Heart left ventricle (tissue), 16 donors: ENCODE measurements at regions not wholly inside any gene's neighbourhood (a gene's known extent, or its start where the extent isn't known, plus 50 kb on each side); places are given as distances from the start of the nearest gene placed in this dataset.
A peak's percentile ranks its signal among the peaks of the same experiment; 100 is the strongest.

Experiments used
- ATAC-seq, 4 donors: fragments of 200-7000 bp; cut with Tn5 transposase; one replicate each; pipeline ENCODE4 v1.9.1; 2020 to 2022; ENCODE audit warnings: moderate library complexity in 4 of 4, mild to moderate bottlenecking in 3 of 4, moderate number of reproducible peaks in 1 of 4
- DNase-seq, 5 donors: peaks; one replicate each; pipeline ENCODE4 v3.0.0-alpha.2; 2020
- H3K27ac ChIP-seq, 12 donors: fragments of 200-600 bp; sonication (generic) in 4 of 12; one replicate each; pipeline versions ENCODE4 v1.5.0 to v1.8.0; 2016 to 2022; ENCODE audit warnings: mild to moderate bottlenecking in 2 of 12
- H3K27me3 ChIP-seq, 9 donors: fragments of 200-600 bp; sonication (generic) in 2 of 9; one replicate each; pipeline versions ENCODE4 v1.5.1 to v1.8.0; 2016 to 2022; ENCODE audit warnings: mild to moderate bottlenecking in 3 of 9
- H3K36me3 ChIP-seq, 9 donors: fragments of 200-600 bp; sonication (generic) in 2 of 9; one replicate each; pipeline versions ENCODE4 v1.5.0 to v1.8.0; 2018 to 2022; ENCODE audit warnings: mild to moderate bottlenecking in 2 of 9
- H3K4me1 ChIP-seq, 12 donors: fragments of 200-600 bp; sonication (generic) in 4 of 12; one replicate each; pipeline versions ENCODE4 v1.5.0 to v1.8.0; 2016 to 2022; ENCODE audit warnings: mild to moderate bottlenecking in 3 of 12
- H3K4me3 ChIP-seq, 12 donors: fragments of 200-600 bp; sonication (generic) in 4 of 12; one replicate each; pipeline versions ENCODE4 v1.5.0 to v1.8.0; 2017 to 2022; ENCODE audit warnings: mild to moderate bottlenecking in 9 of 12, moderate library complexity in 4 of 12
- H3K9me3 ChIP-seq, 12 donors: fragments of 200-600 bp; sonication (generic) in 4 of 12; one replicate each; pipeline versions ENCODE4 v1.5.0 to v1.8.0; 2016 to 2022; ENCODE audit warnings: mild to moderate bottlenecking in 1 of 12
- POLR2A ChIP-seq, 2 donors: fragments of 450-650 bp; IDR thresholded peaks; one replicate each; pipeline ENCODE4 v1.6.1; 2017; ENCODE audit warnings: antibody characterized with exemption in 2 of 2, mild to moderate bottlenecking in 2 of 2, moderate library complexity in 2 of 2
- WGBS, 4 donors: extraction: QIAGEN DNeasy Blood & Tissue Kit in 2 of 4; methylation state at CpG; one replicate each; pipeline versions ENCODE4 v1.1.5 to v1.1.7; 2013 to 2018; 5-methylcytosine and 5-hydroxymethylcytosine counted together
- intact Hi-C, 10 donors: fragments of 100-400 bp; cut with DNase I; formaldehyde crosslinking; loops; one replicate each; pipeline versions ENCODE4 v1.11.1 to v1.14.2; 2022
- TF ChIP-seq, protein P1 (sequence below), 12 donors: fragments of 200-600 bp; sonication (generic) in 4 of 12; IDR thresholded peaks; one replicate each; pipeline versions ENCODE4 v1.5.0 to v1.8.0; 2018 to 2022; ENCODE audit warnings: antibody characterized with exemption in 12 of 12, mild to moderate bottlenecking in 5 of 12
- donor health status: ischemic (EF 13 %, LVEDD 7.1; RV severe dilation, severe dysfunction).
- donor health status: healthy with polysubstance abuse.
- donor health status: DM: no; HTN: yes; CAD: no.
- donor health status: DM: no; HTN: no; CAD: no.
- donor health status: ischemic (EF 25% LVEDD 6.9; RV normal size, moderate dysfunction).
- donor health status: ischemic (EF 25% LVEDD 5.7; RV mildly dilated, moderate dysfunction).
- donor health status: healthy.
- donor health status: DM: yes; HTN: yes; CAD: no.
- donor health status: ischemic (EF 35%, LVEDD 5.7; RV mildly dilated, moderate dysfunction).
- donor health status: nonischemic (EF 11% LVEDD 7.7; RV severe dilation, severe dysfunction).
- donor health status: DM: yes; HTN: yes; CAD: no.
- donor health status: PGD.
- donor health status: ischemic (EF 29% LVEDD 5.4; RV normal size, mild dysfunction).
- donor health status: nonischemic (EF 23%, LVEDD 6.1; RV moderate dilation, normal function).

DNA sequence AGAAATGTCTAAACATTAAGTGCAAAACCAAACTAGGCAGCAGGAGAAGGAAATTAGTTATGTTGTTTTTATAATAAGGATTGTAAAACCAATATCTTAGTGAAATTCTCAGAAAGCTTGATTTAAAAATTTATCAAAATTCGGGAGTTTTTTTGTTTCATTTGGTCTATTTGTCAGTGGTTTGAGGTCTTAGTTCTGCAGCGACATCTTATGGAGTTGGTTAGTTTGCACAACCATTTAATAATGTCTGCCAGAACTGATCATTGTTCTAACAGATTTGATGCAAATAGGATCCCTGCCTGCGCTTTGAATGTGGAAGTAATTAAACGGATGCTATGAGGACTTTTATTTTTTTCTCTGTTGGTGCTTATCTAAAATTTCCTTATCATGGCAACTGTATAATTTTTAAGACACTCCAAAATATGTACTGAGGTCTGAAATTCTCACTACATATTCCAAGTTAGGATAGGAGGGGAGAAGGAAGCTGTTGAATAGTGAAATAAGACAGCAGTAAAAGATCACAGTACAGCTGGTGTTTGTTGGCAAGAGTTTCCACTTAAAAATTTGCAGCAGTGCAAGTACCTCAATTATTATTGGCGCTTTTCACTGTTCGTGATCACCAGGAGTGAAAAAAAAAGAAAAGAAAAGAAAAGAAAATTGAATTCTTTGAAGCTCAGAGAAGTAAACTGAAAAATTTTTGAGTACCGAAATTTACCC, 2521.4 kb downstream of the ARAP2 start:
- Histone ChIP-seq H3K4me1 (no peaks in the 10 kb centered on the region), H3K9me3 (no peaks in the 10 kb centered on the region), H3K27me3 (no peaks in the 10 kb centered on the region), H3K27ac (no peak overlapping the region), H3K4me3 (peak overlapping the region in 1 of 12 donors; percentile 22), H3K36me3 (no peaks in the 10 kb centered on the region)
- ATAC-seq (peak in 1 of 4 donors; percentile 58), DNase-seq (no peak)
- WGBS, 4 donors, result 57 to 68% (median 58%) methylated on average over 7 of the region's 7 CpGs
- intact Hi-C loops, result no loop called here
- TF ChIP-seq POLR2A (IDR thresholded peaks at IDR 0.05), result no peak
- TF ChIP-seq, protein P1, sequence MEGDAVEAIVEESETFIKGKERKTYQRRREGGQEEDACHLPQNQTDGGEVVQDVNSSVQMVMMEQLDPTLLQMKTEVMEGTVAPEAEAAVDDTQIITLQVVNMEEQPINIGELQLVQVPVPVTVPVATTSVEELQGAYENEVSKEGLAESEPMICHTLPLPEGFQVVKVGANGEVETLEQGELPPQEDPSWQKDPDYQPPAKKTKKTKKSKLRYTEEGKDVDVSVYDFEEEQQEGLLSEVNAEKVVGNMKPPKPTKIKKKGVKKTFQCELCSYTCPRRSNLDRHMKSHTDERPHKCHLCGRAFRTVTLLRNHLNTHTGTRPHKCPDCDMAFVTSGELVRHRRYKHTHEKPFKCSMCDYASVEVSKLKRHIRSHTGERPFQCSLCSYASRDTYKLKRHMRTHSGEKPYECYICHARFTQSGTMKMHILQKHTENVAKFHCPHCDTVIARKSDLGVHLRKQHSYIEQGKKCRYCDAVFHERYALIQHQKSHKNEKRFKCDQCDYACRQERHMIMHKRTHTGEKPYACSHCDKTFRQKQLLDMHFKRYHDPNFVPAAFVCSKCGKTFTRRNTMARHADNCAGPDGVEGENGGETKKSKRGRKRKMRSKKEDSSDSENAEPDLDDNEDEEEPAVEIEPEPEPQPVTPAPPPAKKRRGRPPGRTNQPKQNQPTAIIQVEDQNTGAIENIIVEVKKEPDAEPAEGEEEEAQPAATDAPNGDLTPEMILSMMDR (IDR thresholded peaks at IDR 0.05), result peak in 3 of 12 donors; percentile 18 to 33 (median 20)

DNA sequence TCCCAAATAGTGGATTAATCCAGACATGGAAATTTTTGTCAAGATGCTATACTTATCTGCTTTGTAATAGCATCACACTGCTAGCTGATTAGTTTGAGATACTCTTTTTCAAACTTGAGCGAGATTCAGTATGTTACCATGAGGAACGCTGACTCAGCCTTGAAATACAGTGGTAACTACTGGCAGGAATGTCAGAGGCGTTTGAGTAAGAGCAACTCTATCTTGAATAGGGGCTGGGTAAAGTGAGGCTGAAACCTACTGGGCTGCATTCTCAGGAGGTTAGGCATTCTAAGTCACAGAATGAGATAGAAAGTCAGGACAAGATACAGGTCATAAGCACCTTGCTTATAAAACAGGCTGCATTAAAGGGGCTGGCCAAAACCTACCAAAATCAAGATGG, 2519.6 kb downstream of the ARAP2 start:
- intact Hi-C loops, result no loop called here
- 57 to 79% (median 73%) methylated on average over 3 of the region's 3 CpGs for WGBS, 4 donors

DNA sequence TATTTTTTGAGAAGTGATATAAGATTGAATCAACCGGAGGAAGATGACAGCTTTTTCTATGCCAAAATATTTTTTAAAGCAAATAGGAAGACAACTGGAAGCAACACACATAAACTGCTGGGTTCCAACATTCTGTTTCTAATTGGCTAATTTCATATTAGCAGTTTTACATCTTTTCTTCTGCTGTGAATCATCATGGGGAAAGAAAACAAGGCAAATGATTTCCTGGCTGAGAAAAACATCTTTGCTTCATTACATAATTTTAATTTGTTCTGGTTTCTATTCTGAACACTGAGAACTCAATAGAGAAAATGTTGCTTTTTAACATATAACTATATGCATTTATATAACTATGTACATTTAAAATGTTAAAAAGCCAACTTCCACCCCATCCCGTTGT, 2518.5 kb downstream of the ARAP2 start:
- WGBS, 4 donors, result 65 to 68% (median 66%) methylated on average over 2 of the region's 2 CpGs
- ATAC-seq, result no peak

More for the DNA sequence above, 2519.6 kb downstream of the ARAP2 start:
- no peak for TF ChIP-seq POLR2A (IDR thresholded peaks at IDR 0.05)
- TF ChIP-seq, protein P1 (IDR thresholded peaks at IDR 0.05), result no peak
- H3K36me3 ChIP-seq, result no peaks in the 10 kb centered on the region
- H3K4me1 ChIP-seq, result no peaks in the 10 kb centered on the region
- no peak overlapping the region for H3K4me3 ChIP-seq
- no peaks in the 10 kb centered on the region for H3K9me3 ChIP-seq
- H3K27me3 ChIP-seq, result no peaks in the 10 kb centered on the region
- DNase-seq, result no peak
- ATAC-seq, result no peak
- H3K27ac ChIP-seq, result no peak overlapping the region

DNA sequence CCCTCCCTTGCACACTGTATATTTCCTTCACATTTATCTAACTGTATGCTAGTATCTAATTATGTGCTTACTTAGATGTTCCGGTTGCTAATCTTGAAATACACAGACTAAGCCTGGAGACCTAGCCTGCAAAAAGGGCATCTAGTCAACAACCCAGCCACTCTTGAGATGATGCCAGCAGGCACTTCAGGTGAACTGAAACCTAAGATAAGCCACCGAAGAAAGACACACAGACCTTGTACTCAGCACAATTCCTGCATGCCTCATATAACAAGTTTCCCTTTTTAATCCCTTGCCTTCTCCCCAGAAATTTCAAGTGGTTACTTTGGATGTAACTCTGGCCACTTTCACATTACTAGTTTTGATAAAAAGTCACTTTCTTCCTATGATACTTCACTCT, 2506.6 kb downstream of the ARAP2 start:
- intact Hi-C loops, result no loop called here
- H3K27ac ChIP-seq, result no peak overlapping the region
- TF ChIP-seq POLR2A (IDR thresholded peaks at IDR 0.05), result no peak
- TF ChIP-seq, protein P1 (IDR thresholded peaks at IDR 0.05), result no peak
- H3K9me3 ChIP-seq, result peaks cover 0 to 6% (median 0%) of the 10 kb centered on the region in 12 donors
- H3K36me3 ChIP-seq, result no peaks in the 10 kb centered on the region
- no peak overlapping the region for H3K4me3 ChIP-seq
- ATAC-seq (no peak), DNase-seq (no peak)
- 47 to 67% (median 53%) methylated on average over 2 of the region's 2 CpGs for WGBS, 4 donors
- H3K4me1 ChIP-seq, result no peaks in the 10 kb centered on the region
- no peaks in the 10 kb centered on the region for H3K27me3 ChIP-seq

More for the DNA sequence above, 2518.5 kb downstream of the ARAP2 start:
- Histone ChIP-seq H3K27ac (no peak overlapping the region), H3K27me3 (no peaks in the 10 kb centered on the region), H3K4me1 (no peaks in the 10 kb centered on the region), H3K9me3 (peaks cover 0 to 7% (median 0%) of the 10 kb centered on the region in 12 donors), H3K4me3 (no peak overlapping the region), H3K36me3 (no peaks in the 10 kb centered on the region)
- intact Hi-C loops, result no loop called here
- TF ChIP-seq, protein P1 (IDR thresholded peaks at IDR 0.05), result no peak
- TF ChIP-seq POLR2A (IDR thresholded peaks at IDR 0.05), result no peak
- no peak for DNase-seq
